GM21737 (cell line): ENCODE measurements at regions not wholly inside any gene's neighbourhood (a gene's known extent, or its start where the extent isn't known, plus 50 kb on each side); places are given as distances from the start of the nearest gene placed in this dataset.
"Not testable (repeated sequence)": the region's sequence is repeated elsewhere in the genome, so short reads cannot be mapped to it uniquely, and the experiment has no call there.

ENCODE experiments used
- ATAC-seq: cut with Tn5 transposase; IDR thresholded peaks from one replicate; pipeline ENCODE4 v1.9.1; 2021; ENCODE audit warnings: mild to moderate bottlenecking, moderate library complexity; ENCODE audit not compliant: unreplicated experiment

- ATAC-seq: not testable (repeated sequence)
Observed at GRCh38 chr1:68779841-68780240, 283.0 kb upstream of the DEPDC1 start.

DNA sequence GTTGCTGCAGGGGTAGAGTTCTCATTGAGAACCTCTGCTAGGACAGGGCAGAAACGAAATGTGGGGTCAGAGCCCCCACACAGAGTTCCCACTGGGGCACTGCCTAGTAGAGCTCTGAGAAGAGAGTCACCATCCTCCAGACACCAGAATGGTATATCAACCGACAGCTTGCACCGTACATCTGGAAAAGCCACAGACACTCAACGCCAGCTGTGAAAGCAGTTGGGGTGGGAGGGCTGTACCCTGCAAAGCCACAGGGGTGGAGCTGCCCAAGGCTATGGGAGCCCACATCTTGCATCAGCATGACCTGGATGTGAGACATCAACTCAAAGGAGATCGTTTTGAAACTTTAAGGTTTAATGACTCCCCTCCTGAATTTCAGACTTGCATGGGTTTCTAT, 284.0 kb upstream of the DEPDC1 start:
- ATAC-seq: no peak

GRCh38 chr1:68782890-68783289, 286.0 kb upstream of the DEPDC1 start:
- ATAC-seq: no peak

GRCh38 chr1:68785328-68785727, 288.4 kb upstream of the DEPDC1 start:
- no peak for ATAC-seq

- no peak for ATAC-seq
Observed at GRCh38 chr1:68788762-68789161, 291.9 kb upstream of the DEPDC1 start.

DNA sequence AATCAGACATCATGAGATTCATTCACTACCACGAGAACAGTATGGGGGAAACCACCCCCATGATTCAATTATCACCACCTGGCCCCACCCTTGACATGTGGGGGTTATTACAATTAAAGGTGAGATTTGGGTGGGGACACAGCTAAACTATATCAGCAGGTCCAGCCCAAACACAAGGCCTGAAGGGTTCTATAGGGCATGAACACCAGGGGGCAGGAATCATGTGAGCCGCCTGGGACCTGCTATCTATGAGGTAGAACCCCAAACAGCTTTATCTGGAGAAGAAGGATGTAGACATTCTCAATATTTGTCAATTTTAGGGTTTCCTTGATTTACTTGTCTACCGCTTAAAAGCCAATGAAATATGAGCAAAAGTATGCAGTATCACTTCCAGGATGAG, 294.9 kb upstream of the DEPDC1 start:
- ATAC-seq: no peak

DNA sequence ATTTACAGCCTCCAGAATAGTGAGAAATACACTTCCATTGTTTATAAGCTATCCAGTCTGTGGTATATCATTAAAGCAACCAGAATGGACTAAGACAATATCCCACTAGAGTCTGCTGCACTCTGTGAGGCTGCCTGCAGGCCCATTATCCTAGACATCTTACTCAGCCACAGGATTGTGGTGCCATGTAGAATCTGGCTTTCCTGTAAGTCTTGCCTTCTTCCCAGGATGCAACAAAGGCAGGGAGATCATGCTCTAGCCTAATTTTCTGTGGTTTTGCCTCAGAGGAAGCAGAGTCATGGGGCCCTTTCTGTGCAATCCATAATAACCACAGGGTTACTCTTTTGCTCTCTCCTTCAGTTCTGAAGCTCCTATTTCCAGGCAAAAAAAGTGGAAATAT, 299.1 kb upstream of the DEPDC1 start:
- ATAC-seq: no peak

DNA sequence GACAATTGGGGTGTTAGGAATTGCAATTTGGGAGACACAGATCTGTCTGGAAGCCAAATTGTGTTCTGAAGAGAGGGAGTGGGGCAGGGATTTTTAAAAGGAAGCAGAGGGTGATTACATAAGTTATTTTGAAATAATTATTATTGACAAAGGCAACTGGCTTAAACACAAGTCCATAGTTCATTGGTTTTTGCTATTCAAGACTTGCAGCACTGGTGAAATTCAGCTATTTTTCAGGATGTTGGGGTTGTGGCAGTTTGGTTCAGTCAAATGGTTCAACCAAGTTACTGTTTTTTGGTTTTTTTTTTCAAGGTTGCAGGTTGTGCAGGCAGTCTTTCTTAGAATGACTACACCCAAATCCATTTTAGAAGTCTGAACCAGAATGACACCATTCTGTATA, 300.0 kb upstream of the DEPDC1 start:
- ATAC-seq: no peak

DNA sequence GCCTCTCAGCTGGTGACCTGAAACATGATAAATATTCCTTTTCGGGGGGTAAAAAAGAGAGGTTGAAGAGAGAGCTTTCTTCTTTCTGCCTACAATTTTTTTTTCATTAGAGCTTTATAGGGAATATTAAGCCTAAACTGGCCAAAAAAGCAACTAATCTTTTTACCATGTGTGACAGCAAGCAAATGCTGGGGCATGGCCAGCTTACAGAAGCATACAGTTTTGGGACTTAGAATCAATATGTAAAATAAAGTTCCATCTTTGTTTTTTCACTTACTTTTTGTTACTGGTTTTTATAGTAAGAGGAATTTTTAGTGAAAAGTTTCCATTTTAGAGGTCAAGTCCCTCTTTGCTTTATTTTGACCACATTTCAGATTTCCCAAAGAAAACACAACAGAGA, 301.2 kb upstream of the DEPDC1 start:
- no peak for ATAC-seq

DNA sequence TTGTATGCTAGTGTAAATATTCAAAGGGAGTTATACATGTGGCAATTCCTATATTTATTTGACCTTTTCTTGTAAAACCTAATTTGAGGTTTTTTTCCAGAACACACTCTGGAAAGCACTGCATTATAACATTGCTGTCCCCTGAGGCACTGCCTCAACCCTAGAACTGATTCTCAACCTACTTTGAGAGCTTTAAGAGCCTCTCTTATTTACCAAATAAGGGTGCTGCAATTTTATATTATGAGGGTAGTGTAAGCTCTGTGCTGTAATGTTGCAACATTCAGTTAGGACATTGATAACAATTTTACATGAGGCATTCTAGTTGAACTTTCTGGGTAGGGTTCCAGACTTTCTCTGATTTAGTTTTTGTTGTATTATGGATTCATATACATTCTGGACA, 302.2 kb upstream of the DEPDC1 start:
- no peak for ATAC-seq

DNA sequence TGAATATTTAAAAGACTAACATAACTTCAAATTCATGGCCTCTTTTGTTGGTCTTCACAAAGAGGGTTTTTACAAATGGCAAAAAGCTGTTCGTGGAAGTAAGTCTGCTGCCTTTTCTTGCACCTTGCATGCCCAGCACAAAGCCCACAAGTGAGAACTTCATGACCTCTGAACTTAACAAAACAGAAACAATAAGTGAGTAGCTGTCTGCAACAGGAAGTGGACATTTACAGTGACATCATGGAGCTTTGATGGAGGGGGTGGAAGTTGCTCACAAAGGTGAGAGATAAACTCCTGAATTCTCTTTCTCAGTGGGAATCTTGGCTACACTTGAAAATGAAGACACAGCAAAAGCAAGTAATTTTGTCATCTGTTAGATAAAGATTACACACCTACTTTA, 303.3 kb upstream of the DEPDC1 start:
- no peak for ATAC-seq

DNA sequence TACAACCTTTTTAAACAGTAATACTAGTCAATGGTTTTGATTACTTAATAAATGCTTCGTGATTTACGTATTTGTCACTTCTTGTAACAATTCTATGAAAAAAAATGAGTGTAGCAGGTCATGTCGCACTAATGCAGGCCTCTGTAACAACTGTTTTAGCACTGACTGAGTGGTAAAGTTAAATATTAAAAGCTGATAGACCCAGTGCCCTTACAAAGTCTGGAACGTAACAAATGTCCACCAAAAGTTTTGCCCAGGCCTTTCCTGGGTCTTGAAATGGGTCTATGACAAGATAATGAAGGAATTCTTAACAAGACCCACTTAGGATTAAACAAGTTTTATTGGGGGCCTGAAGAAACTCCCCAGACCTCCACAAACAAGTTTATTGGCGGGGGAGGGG, 304.6 kb upstream of the DEPDC1 start:
- no peak for ATAC-seq

- ATAC-seq: no peak
Observed at GRCh38 chr1:68805097-68805641, 308.3 kb upstream of the DEPDC1 start.

DNA sequence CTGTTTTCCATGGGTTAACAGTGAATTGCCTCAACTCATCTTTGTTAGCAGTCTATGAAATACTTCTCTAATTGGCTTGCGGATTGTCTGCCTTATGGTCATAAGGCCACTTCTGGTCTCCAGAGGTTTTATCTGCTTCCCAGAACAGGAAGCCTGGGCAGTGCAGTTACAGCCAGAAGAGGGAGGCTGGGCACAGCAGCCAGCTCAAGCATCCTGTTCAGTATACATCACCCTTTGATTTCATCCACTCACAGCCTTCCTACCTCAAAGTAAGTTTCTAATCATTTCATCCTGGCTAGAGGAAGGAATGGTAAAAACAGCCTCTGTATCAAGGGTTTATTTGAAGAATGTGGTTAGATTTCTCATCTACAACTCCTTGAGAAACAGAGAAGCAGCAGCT, 311.5 kb upstream of the DEPDC1 start:
- no peak for ATAC-seq

DNA sequence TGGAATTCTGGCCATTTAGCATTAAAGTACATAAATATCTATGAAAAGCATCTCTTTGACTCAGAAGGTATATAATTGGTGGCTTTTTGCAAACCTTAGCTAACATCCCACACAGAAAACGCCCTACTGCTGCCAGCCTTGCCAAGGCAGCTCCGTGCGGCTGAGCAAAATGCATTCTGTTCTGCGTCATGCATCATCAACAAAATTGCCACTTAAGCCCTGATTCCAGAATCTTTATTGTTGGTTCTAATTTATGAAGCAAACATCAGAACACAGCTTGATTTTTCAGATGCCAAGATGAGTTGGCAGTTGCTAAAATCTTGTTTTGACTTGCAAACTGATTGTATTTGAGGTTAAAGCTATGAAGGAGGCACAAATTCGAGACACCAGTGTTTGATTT, 314.9 kb upstream of the DEPDC1 start:
- ATAC-seq: no peak

DNA sequence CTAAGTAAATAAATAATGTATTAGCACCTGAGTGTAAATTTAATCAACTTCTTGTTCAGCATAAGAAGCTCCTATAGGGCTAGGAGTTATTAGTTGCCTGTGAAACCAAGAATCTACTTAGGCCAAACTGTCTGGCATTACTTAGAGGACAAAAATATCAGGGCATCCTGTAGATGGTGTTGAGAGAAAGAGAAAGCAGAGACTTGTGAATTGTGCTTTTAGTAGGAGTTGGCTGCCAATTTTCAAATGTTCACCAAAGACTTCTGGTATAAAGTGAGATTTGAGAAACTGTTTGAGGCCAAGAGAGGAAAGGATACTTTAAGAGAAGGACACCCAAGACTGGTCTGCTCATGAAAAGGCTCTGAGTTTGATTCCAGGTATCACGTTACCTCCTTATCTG, 315.5 kb upstream of the DEPDC1 start:
- no peak for ATAC-seq

DNA sequence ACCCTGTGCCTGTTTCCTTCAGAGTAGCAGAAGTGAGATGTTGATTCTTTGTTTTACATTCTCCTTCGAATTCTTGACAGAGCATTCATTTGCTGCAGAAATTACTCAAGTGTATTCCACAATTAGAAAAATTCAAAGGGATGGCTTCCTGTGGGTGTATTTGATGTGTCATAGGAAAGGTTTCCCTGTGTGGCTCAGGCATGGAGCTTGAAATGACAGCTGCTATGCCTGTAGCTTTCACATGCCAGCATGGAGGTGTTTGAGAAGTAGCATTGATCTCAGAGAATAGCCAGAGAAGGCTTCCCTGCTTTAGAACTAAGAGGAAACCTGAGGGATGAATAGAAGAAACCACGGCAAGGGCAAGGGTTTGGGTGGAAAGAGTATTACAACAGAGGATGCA, 317.2 kb upstream of the DEPDC1 start:
- no peak for ATAC-seq

- no peak for ATAC-seq
Observed at GRCh38 chr1:68815632-68816031, 318.8 kb upstream of the DEPDC1 start.

DNA sequence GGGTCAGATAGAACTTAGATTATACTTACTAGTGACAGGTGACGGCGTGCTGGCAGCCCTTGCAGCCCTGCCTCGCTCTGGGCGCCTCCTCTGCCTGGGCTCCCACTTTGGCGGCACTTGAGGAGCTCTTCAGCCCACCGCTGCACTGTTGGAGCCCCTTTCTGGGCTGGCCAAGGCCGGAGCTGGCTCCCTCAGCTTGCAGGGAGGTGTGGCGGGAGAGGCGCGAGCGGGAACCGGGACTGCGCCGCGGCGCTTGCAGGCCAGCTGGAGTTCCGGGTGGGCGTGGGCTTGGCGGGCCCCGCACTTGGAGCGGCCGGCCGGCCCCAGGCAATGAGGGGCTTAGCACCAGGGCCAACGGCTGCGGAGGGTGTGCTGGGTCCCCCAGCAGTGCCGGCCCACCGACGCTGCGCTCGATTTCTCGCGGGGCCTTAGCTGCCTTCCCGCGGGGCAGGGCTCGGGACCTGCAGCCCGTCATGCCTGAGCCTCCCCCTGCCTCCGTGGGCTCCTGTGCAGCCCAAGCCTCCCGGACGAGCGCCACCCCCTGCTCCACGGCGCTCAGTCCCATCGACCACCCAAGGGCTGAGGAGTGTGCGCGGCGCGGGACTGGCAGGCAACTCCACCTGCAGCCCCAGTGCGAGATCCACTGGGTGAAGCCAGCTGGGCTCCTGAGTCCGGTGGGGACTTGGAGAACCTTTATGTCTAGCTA, 320.8 kb upstream of the DEPDC1 start:
- ATAC-seq: not testable (repeated sequence)

DNA sequence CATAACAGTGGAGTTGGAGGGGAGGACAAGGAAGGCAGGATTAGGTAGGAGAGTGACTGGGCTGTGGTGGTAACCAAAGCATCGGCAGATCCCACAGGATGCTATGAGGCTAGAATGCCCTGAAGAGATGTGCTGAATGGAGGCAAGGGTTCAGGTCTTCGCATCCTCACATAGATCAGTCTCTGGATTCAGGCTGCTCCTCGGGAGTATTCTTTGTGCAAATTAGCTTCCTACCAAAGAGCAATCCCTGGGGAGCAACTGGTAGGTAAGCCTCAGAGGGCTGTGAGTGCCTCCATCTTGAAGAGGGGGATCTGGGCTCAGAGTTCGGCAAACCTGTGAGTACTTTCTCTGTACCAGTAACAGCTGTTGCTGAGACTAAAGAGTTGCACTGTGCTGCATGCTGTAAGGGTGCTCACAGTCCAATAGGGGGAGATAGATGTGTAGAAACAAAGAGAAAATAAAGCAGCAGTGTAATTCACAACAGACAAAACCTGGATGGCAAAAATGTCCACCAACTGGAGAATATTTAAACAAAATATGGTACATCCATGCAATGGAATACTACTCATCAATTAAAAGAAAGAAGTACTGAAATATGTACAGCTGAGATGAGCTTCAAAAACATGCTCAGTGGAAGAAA, 322.4 kb upstream of the DEPDC1 start:
- ATAC-seq: no peak

DNA sequence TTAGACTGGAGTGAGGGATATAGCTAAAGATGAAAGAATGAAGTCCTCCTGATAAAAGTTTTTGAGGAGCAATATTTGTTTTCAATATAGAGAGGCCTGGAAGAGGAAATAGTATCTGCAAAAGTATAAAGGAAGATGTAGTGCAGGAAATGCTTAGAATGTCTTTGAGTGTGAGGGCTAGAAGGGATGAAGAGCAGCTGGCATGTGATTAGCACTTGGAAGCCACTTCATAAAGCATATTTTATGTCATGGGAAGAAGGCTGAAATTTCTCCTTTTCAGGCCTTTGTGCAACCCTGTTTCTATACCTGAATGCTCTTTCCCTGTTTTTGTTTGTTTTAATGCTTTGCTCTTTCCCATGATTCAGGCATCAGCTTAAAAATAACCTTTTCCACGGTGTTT, 323.3 kb upstream of the DEPDC1 start:
- no peak for ATAC-seq

DNA sequence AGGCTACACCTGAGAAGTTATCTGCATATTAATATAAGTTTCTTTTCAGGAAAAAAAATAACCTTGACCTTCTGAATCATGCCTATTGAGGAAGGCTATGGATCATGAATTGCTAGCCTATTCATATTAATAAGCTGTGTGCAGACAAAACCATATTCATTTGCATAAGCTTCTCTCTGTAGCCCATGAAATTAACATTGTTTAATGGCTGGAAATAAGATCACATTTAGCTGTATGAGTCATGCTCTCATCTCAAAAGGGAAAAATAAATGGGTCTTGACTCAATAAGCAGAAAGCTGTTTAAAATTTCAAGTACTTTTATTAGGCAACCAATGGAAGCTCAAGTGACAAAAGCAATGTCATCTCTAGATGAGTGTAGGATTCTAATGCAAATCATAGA, 330.0 kb upstream of the DEPDC1 start:
- ATAC-seq: no peak

DNA sequence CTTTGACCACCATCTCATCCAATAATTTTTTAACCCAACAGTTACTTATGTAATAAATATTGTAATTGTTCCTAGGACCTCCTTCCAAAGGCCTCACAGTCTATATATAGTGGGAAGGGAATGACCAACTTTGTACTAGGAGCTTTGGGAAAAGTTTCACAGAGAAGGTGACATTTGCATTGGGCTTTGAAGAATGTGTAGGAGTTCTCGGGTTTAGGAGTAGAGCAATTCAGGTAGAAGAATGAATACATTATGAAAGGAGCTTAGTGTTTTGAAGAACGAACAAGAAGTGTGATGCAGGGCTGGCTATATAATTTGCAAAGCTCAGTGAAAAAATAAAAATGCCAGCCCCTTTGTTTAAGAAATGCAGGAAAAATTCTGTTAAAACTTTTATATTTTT, 330.4 kb upstream of the DEPDC1 start:
- no peak for ATAC-seq
